ENCODE measurements at regions not wholly inside any gene's neighbourhood (a gene's known extent, or its start where the extent isn't known, plus 50 kb on each side); places are given as distances from the start of the nearest gene placed in this dataset.

- Histone ChIP-seq H3K27me3 (replicated peaks) (no peaks in the 10 kb centered on the region), H3K9me3 (replicated peaks) (no peaks in the 10 kb centered on the region), H3K4me3 (no peak overlapping the region), H3K36me3 (no peaks in the 10 kb centered on the region), H3K4me1 (replicated peaks) (peaks cover 12% of the 10 kb centered on the region), H3K27ac (no peak overlapping the region)
- no peak for DNase-seq (ENCODE audit: low read depth in 1 of 2, low spot score in 2 of 2)
Measured at GRCh38 chr2:163878718-163879117, 142.9 kb upstream of the FIGN start.

GRCh38 chr2:163877316-163877715, 141.5 kb upstream of the FIGN start:
- no peaks in the 10 kb centered on the region for H3K36me3 ChIP-seq
- no peak overlapping the region for H3K4me3 ChIP-seq
- peaks cover 12% of the 10 kb centered on the region for H3K4me1 ChIP-seq (replicated peaks)
- peak in 1 of 2 experiments; percentile 49 for DNase-seq (ENCODE audit: low read depth in 1 of 2, low spot score in 2 of 2)
- peak overlapping the region; percentile 14; the same call in 1 of the 2 replicates for H3K27ac ChIP-seq
- H3K27me3 ChIP-seq (replicated peaks): no peaks in the 10 kb centered on the region
- H3K9me3 ChIP-seq (replicated peaks): no peaks in the 10 kb centered on the region

DNA sequence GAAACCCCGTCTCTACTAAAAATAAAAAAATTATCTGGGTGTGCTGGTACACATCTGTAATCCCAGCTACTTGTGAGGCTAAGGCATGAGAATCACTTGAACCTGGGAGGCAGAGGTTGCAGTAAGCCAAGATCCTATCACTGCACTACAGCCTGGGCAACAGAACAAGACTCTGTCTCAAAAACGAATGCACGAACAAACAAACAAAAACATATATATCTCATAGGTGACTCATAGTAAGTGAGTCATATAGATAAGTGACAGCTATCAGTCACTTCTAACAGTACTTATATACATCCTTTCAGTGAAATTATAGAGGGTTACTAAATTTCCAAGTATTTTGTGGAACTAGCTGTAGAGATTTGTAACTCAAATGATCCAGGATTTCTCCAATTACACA, 127.3 kb upstream of the FIGN start:
- Histone ChIP-seq H3K4me1 (replicated peaks) (no peaks in the 10 kb centered on the region), H3K4me3 (no peak overlapping the region), H3K9me3 (replicated peaks) (no peaks in the 10 kb centered on the region), H3K27me3 (replicated peaks) (no peaks in the 10 kb centered on the region), H3K36me3 (no peaks in the 10 kb centered on the region), H3K27ac (no peak overlapping the region)
- no peak for DNase-seq (ENCODE audit: low read depth in 1 of 2, low spot score in 2 of 2)

- Histone ChIP-seq H3K36me3 (no peaks in the 10 kb centered on the region), H3K9me3 (replicated peaks) (no peaks in the 10 kb centered on the region), H3K27me3 (replicated peaks) (no peaks in the 10 kb centered on the region), H3K4me1 (replicated peaks) (no peaks in the 10 kb centered on the region; the same call in 1 of the 2 replicates), H3K27ac (no peak overlapping the region), H3K4me3 (no peak overlapping the region)
- no peak for DNase-seq (ENCODE audit: low read depth in 1 of 2, low spot score in 2 of 2)
Measured at GRCh38 chr2:163859951-163860350, 124.1 kb upstream of the FIGN start.

DNA sequence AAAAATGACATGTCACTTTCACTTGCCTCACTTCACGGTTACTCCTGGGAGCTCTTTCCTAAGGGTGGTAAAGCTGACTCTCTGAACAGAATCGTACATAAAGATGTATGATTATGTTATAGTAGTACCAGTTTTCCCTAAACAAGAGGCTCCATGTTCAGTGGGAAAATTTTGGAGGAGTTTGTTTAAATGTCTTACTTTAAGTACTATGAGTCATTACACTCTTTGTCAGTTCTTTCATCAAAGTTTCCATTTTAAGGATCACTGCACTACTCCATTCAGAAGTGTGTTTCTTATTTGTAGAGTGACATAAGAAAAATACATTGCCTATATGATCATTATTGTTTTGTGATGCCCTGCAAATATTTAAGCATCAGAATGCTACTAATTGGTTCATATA, 121.1 kb upstream of the FIGN start:
- Histone ChIP-seq H3K27me3 (replicated peaks) (no peaks in the 10 kb centered on the region), H3K4me1 (replicated peaks) (no peaks in the 10 kb centered on the region; the same call in 1 of the 2 replicates), H3K9me3 (replicated peaks) (no peaks in the 10 kb centered on the region), H3K4me3 (no peak overlapping the region), H3K36me3 (no peaks in the 10 kb centered on the region), H3K27ac (no peak overlapping the region)
- DNase-seq (ENCODE audit: low read depth in 1 of 2, low spot score in 2 of 2): no peak

DNA sequence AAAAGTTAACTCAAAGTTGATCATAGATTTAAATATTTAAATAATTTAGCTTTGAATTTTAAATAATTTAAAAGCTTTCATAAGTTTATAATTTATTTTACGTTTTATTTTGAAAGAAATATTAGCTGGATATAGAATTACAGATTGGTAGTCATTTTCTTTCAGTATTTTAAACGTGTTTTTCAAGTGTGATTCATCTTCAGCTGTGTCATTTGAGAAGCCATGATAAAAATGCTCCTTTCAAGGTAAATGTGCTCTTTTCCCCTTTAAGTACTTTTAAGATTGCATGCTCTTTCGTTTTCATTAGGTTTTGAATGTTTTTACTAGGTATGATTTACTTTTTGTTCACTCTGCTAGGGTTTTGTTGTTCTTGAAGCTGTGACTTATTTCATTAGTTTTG, 116.8 kb upstream of the FIGN start:
- no peak for DNase-seq (ENCODE audit: low read depth in 1 of 2, low spot score in 2 of 2)
- no peak overlapping the region for H3K27ac ChIP-seq

GRCh38 chr2:163849756-163850435, 114.1 kb upstream of the FIGN start:
- Histone ChIP-seq H3K4me3 (no peak overlapping the region), H3K27me3 (replicated peaks) (no peaks in the 10 kb centered on the region), H3K4me1 (replicated peaks) (no peaks in the 10 kb centered on the region), H3K27ac (no peak overlapping the region), H3K9me3 (replicated peaks) (no peaks in the 10 kb centered on the region), H3K36me3 (no peaks in the 10 kb centered on the region)
- DNase-seq (ENCODE audit: low read depth in 1 of 2, low spot score in 2 of 2): no peak

More for the DNA sequence above, 116.8 kb upstream of the FIGN start:
- Histone ChIP-seq H3K4me1 (replicated peaks) (no peaks in the 10 kb centered on the region; the same call in 1 of the 2 replicates), H3K4me3 (no peak overlapping the region), H3K27me3 (replicated peaks) (no peaks in the 10 kb centered on the region), H3K36me3 (no peaks in the 10 kb centered on the region), H3K9me3 (replicated peaks) (no peaks in the 10 kb centered on the region)

DNA sequence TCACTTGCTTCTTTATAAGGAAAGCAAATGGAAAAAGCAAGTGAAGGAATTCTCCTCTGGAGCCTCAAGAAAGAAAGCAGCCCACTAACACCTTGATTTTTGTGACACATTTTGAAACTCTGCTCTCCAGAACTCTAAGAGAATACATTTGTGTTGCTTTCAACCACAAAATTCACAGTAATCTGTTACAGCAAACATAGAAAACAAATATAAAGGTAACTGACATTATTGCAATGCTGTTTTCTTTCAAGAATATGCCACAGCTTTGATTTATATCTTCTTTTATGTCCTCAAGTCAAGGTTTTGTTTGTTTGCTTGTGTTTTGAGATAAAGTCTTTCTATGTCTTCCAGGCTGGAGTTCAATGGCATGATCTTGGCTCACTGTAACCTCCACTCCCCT, 103.1 kb upstream of the FIGN start:
- H3K27ac ChIP-seq: no peak overlapping the region
- H3K4me3 ChIP-seq: no peak overlapping the region
- no peaks in the 10 kb centered on the region for H3K9me3 ChIP-seq (replicated peaks)
- no peaks in the 10 kb centered on the region for H3K4me1 ChIP-seq (replicated peaks)
- H3K36me3 ChIP-seq: no peaks in the 10 kb centered on the region
- H3K27me3 ChIP-seq (replicated peaks): no peaks in the 10 kb centered on the region
- no peak for DNase-seq (ENCODE audit: low read depth in 1 of 2, low spot score in 2 of 2)

DNA sequence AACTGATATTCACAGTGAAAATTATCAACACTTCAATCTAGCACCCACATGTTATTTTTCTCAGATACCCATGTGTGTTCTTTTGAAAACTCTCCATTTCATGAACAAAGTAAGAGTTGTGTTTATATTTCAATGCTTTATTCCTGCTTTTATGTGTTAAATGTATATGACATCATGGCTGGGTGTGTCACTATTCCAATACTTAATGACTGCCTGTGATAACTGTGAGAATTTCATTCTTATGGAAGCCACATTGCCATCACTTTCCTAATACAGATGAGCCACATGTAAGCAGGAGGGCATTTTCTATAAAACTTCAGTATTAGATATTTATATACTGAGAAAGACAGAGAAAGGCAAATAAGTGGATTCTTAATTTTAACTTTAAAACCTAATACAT, 100.4 kb upstream of the FIGN start:
- Histone ChIP-seq H3K4me1 (replicated peaks) (no peaks in the 10 kb centered on the region), H3K9me3 (replicated peaks) (no peaks in the 10 kb centered on the region)

GRCh38 chr2:163834841-163835240, 99.0 kb upstream of the FIGN start:
- H3K4me3 ChIP-seq: no peak overlapping the region
- no peaks in the 10 kb centered on the region for H3K27me3 ChIP-seq (replicated peaks)
- no peak overlapping the region for H3K27ac ChIP-seq
- no peak for DNase-seq (ENCODE audit: low read depth in 1 of 2, low spot score in 2 of 2)
- no peaks in the 10 kb centered on the region for H3K36me3 ChIP-seq
- no peaks in the 10 kb centered on the region for H3K4me1 ChIP-seq (replicated peaks)
- no peaks in the 10 kb centered on the region for H3K9me3 ChIP-seq (replicated peaks)

More for the DNA sequence above, 100.4 kb upstream of the FIGN start:
- no peaks in the 10 kb centered on the region for H3K36me3 ChIP-seq
- H3K4me3 ChIP-seq: no peak overlapping the region
- DNase-seq (ENCODE audit: low read depth in 1 of 2, low spot score in 2 of 2): no peak
- H3K27me3 ChIP-seq (replicated peaks): no peaks in the 10 kb centered on the region
- no peak overlapping the region for H3K27ac ChIP-seq

GRCh38 chr2:163834221-163834620, 98.4 kb upstream of the FIGN start:
- DNase-seq (ENCODE audit: low read depth in 1 of 2, low spot score in 2 of 2): no peak
- H3K4me1 ChIP-seq (replicated peaks): no peaks in the 10 kb centered on the region
- H3K27ac ChIP-seq: no peak overlapping the region
- H3K9me3 ChIP-seq (replicated peaks): no peaks in the 10 kb centered on the region
- H3K27me3 ChIP-seq (replicated peaks): no peaks in the 10 kb centered on the region
- no peak overlapping the region for H3K4me3 ChIP-seq
- no peaks in the 10 kb centered on the region for H3K36me3 ChIP-seq

DNA sequence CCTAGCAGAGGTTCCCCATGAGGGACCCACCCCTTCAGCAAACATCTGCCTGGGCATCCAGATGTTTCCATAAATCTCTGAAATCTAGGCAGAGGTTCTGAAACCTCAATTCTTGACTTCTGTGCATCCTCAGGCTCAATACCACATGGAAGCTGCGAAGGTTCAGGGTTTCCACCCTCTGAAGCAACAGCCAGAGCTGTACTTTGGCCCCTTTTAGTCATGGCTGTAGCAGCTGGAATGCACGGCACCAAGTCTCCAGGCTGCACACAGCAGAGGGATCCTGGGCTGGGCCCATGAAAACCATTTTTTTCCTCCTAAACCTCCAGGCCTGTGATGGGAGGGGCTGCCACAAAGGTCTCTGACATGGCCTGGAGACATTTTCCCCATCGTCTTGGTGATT, 93.0 kb upstream of the FIGN start:
- Histone ChIP-seq H3K4me3 (no peak overlapping the region), H3K9me3 (replicated peaks) (no peaks in the 10 kb centered on the region), H3K27ac (no peak overlapping the region), H3K4me1 (replicated peaks) (no peaks in the 10 kb centered on the region), H3K36me3 (no peaks in the 10 kb centered on the region), H3K27me3 (replicated peaks) (no peaks in the 10 kb centered on the region)
- DNase-seq (ENCODE audit: low read depth in 1 of 2, low spot score in 2 of 2): no peak

DNA sequence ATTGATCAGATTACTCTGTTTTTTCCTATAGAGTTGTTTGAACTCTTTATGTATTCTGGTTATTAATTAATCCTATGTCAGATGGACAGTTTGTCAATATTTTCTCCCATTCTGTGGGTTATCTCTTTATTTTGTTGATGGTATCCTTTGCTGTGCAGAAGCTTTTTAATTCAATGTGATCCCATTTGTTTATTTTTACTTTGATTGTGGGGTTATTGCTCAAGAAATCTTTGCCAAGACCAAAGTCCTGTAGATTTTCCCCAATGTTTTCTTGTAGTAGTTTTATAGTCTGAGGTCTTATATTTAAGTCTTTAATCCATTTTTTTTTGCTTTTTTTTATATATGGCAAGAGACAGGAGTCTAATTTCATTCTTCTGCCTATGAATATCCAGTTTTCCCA, 86.2 kb upstream of the FIGN start:
- Histone ChIP-seq H3K4me1 (replicated peaks) (no peaks in the 10 kb centered on the region), H3K27me3 (replicated peaks) (no peaks in the 10 kb centered on the region), H3K36me3 (no peaks in the 10 kb centered on the region), H3K4me3 (no peak overlapping the region), H3K9me3 (replicated peaks) (no peaks in the 10 kb centered on the region), H3K27ac (no peak overlapping the region)
- no peak for DNase-seq (ENCODE audit: low read depth in 1 of 2, low spot score in 2 of 2)

DNA sequence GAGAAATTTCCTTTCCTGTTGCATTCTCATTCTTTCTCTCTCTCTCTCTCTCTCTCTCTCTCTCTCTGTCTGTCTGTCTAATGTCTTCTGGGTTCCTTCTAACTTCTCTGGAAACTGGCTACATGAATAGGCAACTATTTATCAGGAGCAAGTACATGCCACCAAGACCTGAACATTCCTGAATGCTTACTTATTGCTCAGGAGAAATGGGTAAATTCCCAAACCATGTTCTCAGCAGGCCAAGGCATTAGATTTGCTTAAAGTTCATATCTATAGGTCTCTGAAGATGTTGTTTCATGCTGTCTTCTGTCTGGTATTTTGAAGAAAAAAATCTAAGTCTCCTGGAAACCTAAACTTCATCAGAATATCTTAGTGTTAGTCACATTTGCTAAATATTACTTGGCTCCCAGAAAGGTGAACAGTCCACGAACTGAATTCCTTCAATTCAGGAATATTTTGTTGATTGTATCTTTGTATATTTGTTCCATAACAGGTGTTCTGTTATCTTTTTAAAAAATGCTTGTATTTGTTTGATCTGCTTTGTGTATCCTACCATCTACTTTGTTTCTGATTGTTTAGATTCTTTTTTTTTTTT, 77.2 kb upstream of the FIGN start:
- no peaks in the 10 kb centered on the region for H3K9me3 ChIP-seq (replicated peaks)
- DNase-seq (ENCODE audit: low read depth in 1 of 2, low spot score in 2 of 2): no peak
- no peaks in the 10 kb centered on the region for H3K27me3 ChIP-seq (replicated peaks)
- no peak overlapping the region for H3K4me3 ChIP-seq
- H3K36me3 ChIP-seq: no peaks in the 10 kb centered on the region
- no peak overlapping the region for H3K27ac ChIP-seq
- no peaks in the 10 kb centered on the region for H3K4me1 ChIP-seq (replicated peaks)

GRCh38 chr2:163808406-163808805, 72.6 kb upstream of the FIGN start:
- H3K27ac ChIP-seq: no peak overlapping the region
- H3K36me3 ChIP-seq: no peaks in the 10 kb centered on the region
- no peak overlapping the region for H3K4me3 ChIP-seq
- H3K27me3 ChIP-seq (replicated peaks): no peaks in the 10 kb centered on the region
- DNase-seq (ENCODE audit: low read depth in 1 of 2, low spot score in 2 of 2): no peak
- no peaks in the 10 kb centered on the region for H3K4me1 ChIP-seq (replicated peaks)
- H3K9me3 ChIP-seq (replicated peaks): no peaks in the 10 kb centered on the region
